Activated CD8-positive, alpha-beta T cell treated with anti-CD3 and anti-CD28 coated beads for 36 hours (primary cell): ENCODE measurements at regions not wholly inside any gene's neighbourhood (a gene's known extent, or its start where the extent isn't known, plus 50 kb on each side); places are given as distances from the start of the nearest gene placed in this dataset.
A peak's percentile ranks its signal among the peaks of the same experiment; 100 is the strongest.

ENCODE experiments used
- ATAC-seq: fragments of 200-7000 bp; cut with Tn5 transposase; one replicate; pipeline ENCODE4 v1.10.0; 2021; ENCODE audit warnings: mild to moderate bottlenecking, moderate library complexity
- CTCF ChIA-PET: fragments of 350-600 bp; sonication (Branson Sonifier 250); formaldehyde crosslinking; loops from one replicate; lab custom pipeline; 2021; ENCODE audit warnings: antibody characterized with exemption; lab: Charles Lee
- POLR2A ChIA-PET: fragments of 350-600 bp; sonication (Branson Sonifier 250); formaldehyde crosslinking; loops from one replicate; lab custom pipeline; 2021; ENCODE audit warnings: antibody characterized with exemption; lab: Charles Lee
- DNase-seq: peaks from one replicate; pipeline ENCODE4 v3.0.0-alpha.2; 2020
- H3K27ac Mint-ChIP-seq: one replicate; pipeline ENCODE4 v1.8.0; 2021; ENCODE audit warnings: mild to moderate bottlenecking, mixed read lengths
- H3K27me3 Mint-ChIP-seq: one replicate; pipeline ENCODE4 v1.8.0; 2021; ENCODE audit warnings: mixed read lengths
- H3K36me3 Mint-ChIP-seq: one replicate; pipeline ENCODE4 v1.8.0; 2021; ENCODE audit warnings: low read depth, mixed read lengths
- H3K4me1 Mint-ChIP-seq: one replicate; pipeline ENCODE4 v1.8.0; 2021; ENCODE audit warnings: low read depth, mixed read lengths
- H3K4me3 Mint-ChIP-seq: one replicate; pipeline ENCODE4 v1.8.0; 2021; ENCODE audit warnings: mild to moderate bottlenecking, moderate library complexity, mixed read lengths
- H3K9me3 Mint-ChIP-seq: one replicate; pipeline ENCODE4 v1.8.0; 2021; ENCODE audit warnings: mixed read lengths
- intact Hi-C: fragments of 100-400 bp; cut with micrococcal nuclease; formaldehyde crosslinking; loops from one replicate; pipeline ENCODE4 v1.10.0; 2022
- TF ChIP-seq, protein P1 (sequence below): fragments of 200-600 bp; IDR thresholded peaks from one replicate; pipeline ENCODE4 v1.8.0; 2022; ENCODE audit warnings: antibody characterized with exemption, mild to moderate bottlenecking

DNA sequence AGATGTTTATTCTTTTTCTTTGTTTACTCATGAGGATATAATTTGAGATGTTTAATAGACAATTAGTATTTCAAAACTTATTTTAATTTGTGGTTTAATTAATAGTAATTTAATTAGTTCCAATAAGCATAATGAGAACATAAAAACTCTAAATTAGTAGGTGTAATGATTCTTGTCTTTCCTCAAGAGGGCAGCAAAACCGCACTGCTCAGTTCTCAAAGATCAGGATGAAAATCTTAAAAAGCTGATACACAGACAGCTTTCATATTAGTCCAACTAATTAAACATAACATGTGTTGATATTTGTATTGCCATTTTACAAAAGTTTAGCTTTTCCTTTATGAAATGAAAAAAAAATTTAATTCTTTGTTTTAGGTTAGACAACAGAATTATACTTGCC, 106.7 kb upstream of the C21orf91 start:
- CTCF ChIA-PET = interaction anchor here (0.7 to 5.8 kb wide), 32 partner anchors 8 to 291 kb away, joined by 3 to 55 read pairs (median 5); no protein-coding TSS in a partner anchor
- H3K4me1 Mint-ChIP-seq = no peaks in the 10 kb centered on the region
- H3K36me3 Mint-ChIP-seq = no peaks in the 10 kb centered on the region
- no peak overlapping the region for H3K4me3 Mint-ChIP-seq
- H3K27ac Mint-ChIP-seq = no peak overlapping the region
- POLR2A ChIA-PET = no interaction called here
- peaks cover 2% of the 10 kb centered on the region for H3K27me3 Mint-ChIP-seq
- ATAC-seq (no peak), DNase-seq (no peak)
- TF ChIP-seq, protein P1, sequence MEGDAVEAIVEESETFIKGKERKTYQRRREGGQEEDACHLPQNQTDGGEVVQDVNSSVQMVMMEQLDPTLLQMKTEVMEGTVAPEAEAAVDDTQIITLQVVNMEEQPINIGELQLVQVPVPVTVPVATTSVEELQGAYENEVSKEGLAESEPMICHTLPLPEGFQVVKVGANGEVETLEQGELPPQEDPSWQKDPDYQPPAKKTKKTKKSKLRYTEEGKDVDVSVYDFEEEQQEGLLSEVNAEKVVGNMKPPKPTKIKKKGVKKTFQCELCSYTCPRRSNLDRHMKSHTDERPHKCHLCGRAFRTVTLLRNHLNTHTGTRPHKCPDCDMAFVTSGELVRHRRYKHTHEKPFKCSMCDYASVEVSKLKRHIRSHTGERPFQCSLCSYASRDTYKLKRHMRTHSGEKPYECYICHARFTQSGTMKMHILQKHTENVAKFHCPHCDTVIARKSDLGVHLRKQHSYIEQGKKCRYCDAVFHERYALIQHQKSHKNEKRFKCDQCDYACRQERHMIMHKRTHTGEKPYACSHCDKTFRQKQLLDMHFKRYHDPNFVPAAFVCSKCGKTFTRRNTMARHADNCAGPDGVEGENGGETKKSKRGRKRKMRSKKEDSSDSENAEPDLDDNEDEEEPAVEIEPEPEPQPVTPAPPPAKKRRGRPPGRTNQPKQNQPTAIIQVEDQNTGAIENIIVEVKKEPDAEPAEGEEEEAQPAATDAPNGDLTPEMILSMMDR = no peak
- no peaks in the 10 kb centered on the region for H3K9me3 Mint-ChIP-seq
- intact Hi-C loops = loop anchor here (2.0 kb wide), 1 partner anchor 247 kb away; no protein-coding TSS in a partner anchor

DNA sequence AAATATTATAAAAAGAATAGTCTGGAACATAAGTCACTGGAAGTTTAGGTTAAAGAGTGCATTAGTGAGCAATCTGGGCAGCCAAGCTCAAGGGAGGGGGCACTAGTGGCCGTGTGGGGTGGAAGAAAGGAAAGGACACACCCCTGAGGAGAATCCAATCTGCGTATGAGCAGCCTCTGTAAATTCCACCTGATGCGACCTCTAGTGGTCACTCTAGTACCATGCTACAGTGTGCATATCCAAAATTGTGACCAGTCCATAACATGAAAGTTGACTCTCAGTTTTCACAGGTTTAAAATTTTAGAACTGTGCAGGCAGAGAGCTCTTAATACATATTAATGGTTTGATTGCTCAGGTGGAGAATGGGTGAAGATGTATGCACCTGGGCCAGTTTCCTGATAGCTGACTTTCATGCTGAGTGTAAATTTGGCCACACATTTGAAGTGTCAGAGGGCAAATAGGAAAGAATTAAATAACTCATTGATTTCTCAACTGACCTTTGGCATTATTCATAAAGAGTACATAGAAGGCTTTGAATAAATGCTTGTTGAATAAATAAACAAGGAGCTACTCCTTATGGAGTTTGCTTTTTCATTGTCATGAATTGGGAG, 105.9 kb upstream of the C21orf91 start:
- Mint-ChIP-seq H3K36me3 (no peaks in the 10 kb centered on the region), H3K4me3 (no peak overlapping the region), H3K4me1 (no peaks in the 10 kb centered on the region), H3K27ac (no peak overlapping the region), H3K9me3 (peaks cover 6% of the 10 kb centered on the region), H3K27me3 (peaks cover 2% of the 10 kb centered on the region)
- peak; percentile 66 for DNase-seq
- CTCF ChIA-PET = interaction anchor here (0.7 to 5.8 kb wide), 46 partner anchors 9 to 539 kb away, joined by 3 to 55 read pairs (median 4); no protein-coding TSS in a partner anchor
- TF ChIP-seq, protein P1 = peak; percentile 86
- intact Hi-C loops = loop anchor here (2.0 kb wide), 1 partner anchor 246 kb away; no protein-coding TSS in a partner anchor
- POLR2A ChIA-PET = interaction anchor here (0.6 to 0.9 kb wide), 4 partner anchors 21 to 411 kb away, joined by 3 read pairs; no protein-coding TSS in a partner anchor
- peak; percentile 99 for ATAC-seq

GRCh38 chr21:17921579-17922530, 102.7 kb upstream of the C21orf91 start:
- no peak for ATAC-seq

GRCh38 chr21:17915976-17916375, 96.8 kb upstream of the C21orf91 start:
- no peak for DNase-seq
- Mint-ChIP-seq H3K27me3 (peaks cover 3% of the 10 kb centered on the region), H3K4me1 (no peaks in the 10 kb centered on the region), H3K27ac (no peak overlapping the region), H3K36me3 (no peaks in the 10 kb centered on the region), H3K9me3 (peaks cover 15% of the 10 kb centered on the region), H3K4me3 (no peak overlapping the region)
- TF ChIP-seq, protein P1 = no peak
- intact Hi-C loops = no loop called here
- ChIA-PET POLR2A (no interaction called here), CTCF (interaction anchor here (2.2 to 2.7 kb wide), 2 partner anchors 9 to 15 kb away, joined by 7 to 10 read pairs; no protein-coding TSS in a partner anchor)
- ATAC-seq = no peak

More at GRCh38 chr21:17921579-17922530, 102.7 kb upstream of the C21orf91 start:
- H3K4me1 Mint-ChIP-seq = no peaks in the 10 kb centered on the region
- TF ChIP-seq, protein P1 = no peak
- no peak overlapping the region for H3K4me3 Mint-ChIP-seq
- DNase-seq = no peak
- intact Hi-C loops = no loop called here
- peaks cover 2% of the 10 kb centered on the region for H3K27me3 Mint-ChIP-seq
- ChIA-PET POLR2A (no interaction called here), CTCF (interaction anchor here (0.9 to 5.8 kb wide), 5 partner anchors 9 to 243 kb away, joined by 3 to 55 read pairs (median 4); no protein-coding TSS in a partner anchor)
- peaks cover 15% of the 10 kb centered on the region for H3K9me3 Mint-ChIP-seq
- H3K27ac Mint-ChIP-seq = no peak overlapping the region
- H3K36me3 Mint-ChIP-seq = no peaks in the 10 kb centered on the region
